Skin epidermis (tissue), 12 donors: ENCODE measurements at regions not wholly inside any gene's neighbourhood (a gene's known extent, or its start where the extent isn't known, plus 50 kb on each side); places are given as distances from the start of the nearest gene placed in this dataset.

Experiments
- H3K27ac ChIP-seq, 21 experiments: fragments of 200-600 bp; sonication (generic) in 11 of 21; one replicate each; pipeline ENCODE4 v1.5.0; 2020; ENCODE audit warnings: mild to moderate bottlenecking in 3 of 21, inconsistent platforms in 2 of 21, moderate library complexity in 2 of 21
- H3K4me3 ChIP-seq, 7 experiments: fragments of 200-600 bp; sonication (generic) in 2 of 7; one replicate each; pipeline ENCODE4 v1.5.0; 2020; ENCODE audit warnings: inconsistent platforms in 2 of 7, mild to moderate bottlenecking in 2 of 7, moderate library complexity in 1 of 7

GRCh38 chr3:44066806-44067205 lies 174.9 kb upstream of the TOPAZ1 start:
- Histone ChIP-seq H3K4me3 (no peak overlapping the region), H3K27ac (no peak overlapping the region)

GRCh38 chr3:44067431-44067830 lies 174.3 kb upstream of the TOPAZ1 start:
- peak overlapping the region in 1 of 21 experiments; percentile 41 for H3K27ac ChIP-seq

GRCh38 chr3:44068753-44069152 lies 172.9 kb upstream of the TOPAZ1 start:
- Histone ChIP-seq H3K4me3 (no peak overlapping the region), H3K27ac (no peak overlapping the region)

More at GRCh38 chr3:44067431-44067830, 174.3 kb upstream of the TOPAZ1 start:
- H3K4me3 ChIP-seq = no peak overlapping the region

- no peak overlapping the region for H3K27ac ChIP-seq
- H3K4me3 ChIP-seq = no peak overlapping the region
These were observed 172.4 kb upstream of the TOPAZ1 start for GRCh38 chr3:44069276-44069675.

GRCh38 chr3:44070841-44071546 lies 170.7 kb upstream of the TOPAZ1 start:
- Histone ChIP-seq H3K4me3 (no peak overlapping the region), H3K27ac (no peak overlapping the region)

GRCh38 chr3:44072601-44073540 lies 168.8 kb upstream of the TOPAZ1 start:
- no peak overlapping the region for H3K4me3 ChIP-seq
- H3K27ac ChIP-seq = no peak overlapping the region

- Histone ChIP-seq H3K4me3 (no peak overlapping the region), H3K27ac (no peak overlapping the region)
These were observed 167.5 kb upstream of the TOPAZ1 start for GRCh38 chr3:44074181-44074580.

GRCh38 chr3:44076221-44076829 lies 165.4 kb upstream of the TOPAZ1 start:
- H3K4me3 ChIP-seq = no peak overlapping the region
- H3K27ac ChIP-seq = no peak overlapping the region

- no peak overlapping the region for H3K27ac ChIP-seq
- no peak overlapping the region for H3K4me3 ChIP-seq
These were observed 164.4 kb upstream of the TOPAZ1 start for GRCh38 chr3:44077267-44077666.

- Histone ChIP-seq H3K4me3 (no peak overlapping the region), H3K27ac (no peak overlapping the region)
These were observed 162.8 kb upstream of the TOPAZ1 start for GRCh38 chr3:44078863-44079262.

GRCh38 chr3:44079916-44080315 lies 161.8 kb upstream of the TOPAZ1 start:
- Histone ChIP-seq H3K27ac (no peak overlapping the region), H3K4me3 (no peak overlapping the region)

GRCh38 chr3:44080474-44081072 lies 161.1 kb upstream of the TOPAZ1 start:
- Histone ChIP-seq H3K4me3 (no peak overlapping the region), H3K27ac (no peak overlapping the region)

GRCh38 chr3:44090036-44090435 lies 151.7 kb upstream of the TOPAZ1 start:
- no peak overlapping the region for H3K27ac ChIP-seq
- no peak overlapping the region for H3K4me3 ChIP-seq

- Histone ChIP-seq H3K27ac (no peak overlapping the region), H3K4me3 (no peak overlapping the region)
These were observed 149.2 kb upstream of the TOPAZ1 start for GRCh38 chr3:44092497-44092896.

- Histone ChIP-seq H3K4me3 (no peak overlapping the region), H3K27ac (no peak overlapping the region)
These were observed 148.2 kb upstream of the TOPAZ1 start for GRCh38 chr3:44093531-44093930.

- Histone ChIP-seq H3K27ac (no peak overlapping the region), H3K4me3 (no peak overlapping the region)
These were observed 142.8 kb upstream of the TOPAZ1 start for GRCh38 chr3:44098656-44099415.

- Histone ChIP-seq H3K4me3 (no peak overlapping the region), H3K27ac (no peak overlapping the region)
These were observed 142.0 kb upstream of the TOPAZ1 start for GRCh38 chr3:44099566-44100297.

- no peak overlapping the region for H3K4me3 ChIP-seq
- no peak overlapping the region for H3K27ac ChIP-seq
These were observed 141.4 kb upstream of the TOPAZ1 start for GRCh38 chr3:44100298-44100695.

GRCh38 chr3:44104043-44104442 lies 137.6 kb upstream of the TOPAZ1 start:
- Histone ChIP-seq H3K27ac (no peak overlapping the region), H3K4me3 (no peak overlapping the region)
